GM21390 (cell line): ENCODE measurements at regions not wholly inside any gene's neighbourhood (a gene's known extent, or its start where the extent isn't known, plus 50 kb on each side); places are given as distances from the start of the nearest gene placed in this dataset.
"Not testable (repeated sequence)": the region's sequence is repeated elsewhere in the genome, so short reads cannot be mapped to it uniquely, and the experiment has no call there.

Experiments
- ATAC-seq: cut with Tn5 transposase; IDR thresholded peaks from one replicate; pipeline ENCODE4 v1.9.1; 2021; ENCODE audit not compliant: unreplicated experiment

GRCh38 chr15:84152381-84152979 lies 83.1 kb upstream of the GOLGA6L4 start:
- ATAC-seq: not testable (repeated sequence)

GRCh38 chr15:84153655-84154140 lies 81.9 kb upstream of the GOLGA6L4 start:
- ATAC-seq: not testable (repeated sequence)

GRCh38 chr15:84154314-84154713 lies 81.3 kb upstream of the GOLGA6L4 start:
- not testable (repeated sequence) for ATAC-seq

GRCh38 chr15:84154787-84155186 lies 80.8 kb upstream of the GOLGA6L4 start:
- ATAC-seq: not testable (repeated sequence)

GRCh38 chr15:84155792-84156587 lies 79.6 kb upstream of the GOLGA6L4 start:
- not testable (repeated sequence) for ATAC-seq

- not testable (repeated sequence) for ATAC-seq
Observed at GRCh38 chr15:84156588-84156840, 79.1 kb upstream of the GOLGA6L4 start.

GRCh38 chr15:84157056-84157632 lies 78.4 kb upstream of the GOLGA6L4 start:
- not testable (repeated sequence) for ATAC-seq

- not testable (repeated sequence) for ATAC-seq
Observed at GRCh38 chr15:84157857-84158256, 77.7 kb upstream of the GOLGA6L4 start.

- not testable (repeated sequence) for ATAC-seq
Observed at GRCh38 chr15:84159346-84160269, 76.0 kb upstream of the GOLGA6L4 start.

GRCh38 chr15:84164423-84165292 lies 70.9 kb upstream of the GOLGA6L4 start:
- not testable (repeated sequence) for ATAC-seq

GRCh38 chr15:84170029-84170428 lies 65.5 kb upstream of the GOLGA6L4 start:
- ATAC-seq: not testable (repeated sequence)

- ATAC-seq: not testable (repeated sequence)
Observed at GRCh38 chr15:84173231-84173610, 62.4 kb upstream of the GOLGA6L4 start.
